BJ (cell line): ENCODE measurements at regions not wholly inside any gene's neighbourhood (a gene's known extent, or its start where the extent isn't known, plus 50 kb on each side); places are given as distances from the start of the nearest gene placed in this dataset.

Experiments used
- CTCF ChIA-PET: fragments of 350-600 bp; formaldehyde crosslinking; extraction: SDS; loops from one replicate; lab custom pipeline; 2021; ENCODE audit warnings: antibody characterized with exemption, inconsistent platforms; lab: Yijun Ruan, JAX
- POLR2A ChIA-PET: fragments of 300-600 bp; sonication (Branson Sonifier 250); formaldehyde crosslinking; extraction: SDS; loops from one replicate; lab custom pipeline; 2021; ENCODE audit warnings: antibody characterized with exemption; lab: Charles Lee
- DNase-seq: peaks from one replicate; pipeline ENCODE4 v3.0.0-alpha.2; 2011; ENCODE audit warnings: low read depth
- H3K27me3 ChIP-seq: 2 replicates; pipeline ENCODE4 v1.6.0; 2011; ENCODE audit warnings: low read length; ENCODE audit not compliant: control insufficient read depth, insufficient read depth
- H3K36me3 ChIP-seq: 2 replicates; pipeline ENCODE4 v1.5.1; 2011; ENCODE audit warnings: low read length; ENCODE audit not compliant: control insufficient read depth, insufficient read depth
- H3K4me3 ChIP-seq: 2 replicates; pipeline ENCODE4 v1.5.1; 2011; ENCODE audit warnings: low read depth, mild to moderate bottlenecking, control low read depth, low read length
- TF ChIP-seq, protein P1 (sequence below): IDR thresholded peaks from 2 replicates; pipeline ENCODE4 v1.5.1; 2011; ENCODE audit warnings: low read depth, mild to moderate bottlenecking, control low read depth, inconsistent platforms, low read length, moderate library complexity; ENCODE audit not compliant: insufficient read depth

GRCh38 chr3:31086148-31086547 lies 191.7 kb upstream of the GADL1 start:
- ChIA-PET CTCF (no interaction called here), POLR2A (no interaction called here)
- Histone ChIP-seq H3K27me3 (no peaks in the 10 kb centered on the region), H3K36me3 (no peaks in the 10 kb centered on the region), H3K4me3 (no peak overlapping the region)
- TF ChIP-seq, protein P1, sequence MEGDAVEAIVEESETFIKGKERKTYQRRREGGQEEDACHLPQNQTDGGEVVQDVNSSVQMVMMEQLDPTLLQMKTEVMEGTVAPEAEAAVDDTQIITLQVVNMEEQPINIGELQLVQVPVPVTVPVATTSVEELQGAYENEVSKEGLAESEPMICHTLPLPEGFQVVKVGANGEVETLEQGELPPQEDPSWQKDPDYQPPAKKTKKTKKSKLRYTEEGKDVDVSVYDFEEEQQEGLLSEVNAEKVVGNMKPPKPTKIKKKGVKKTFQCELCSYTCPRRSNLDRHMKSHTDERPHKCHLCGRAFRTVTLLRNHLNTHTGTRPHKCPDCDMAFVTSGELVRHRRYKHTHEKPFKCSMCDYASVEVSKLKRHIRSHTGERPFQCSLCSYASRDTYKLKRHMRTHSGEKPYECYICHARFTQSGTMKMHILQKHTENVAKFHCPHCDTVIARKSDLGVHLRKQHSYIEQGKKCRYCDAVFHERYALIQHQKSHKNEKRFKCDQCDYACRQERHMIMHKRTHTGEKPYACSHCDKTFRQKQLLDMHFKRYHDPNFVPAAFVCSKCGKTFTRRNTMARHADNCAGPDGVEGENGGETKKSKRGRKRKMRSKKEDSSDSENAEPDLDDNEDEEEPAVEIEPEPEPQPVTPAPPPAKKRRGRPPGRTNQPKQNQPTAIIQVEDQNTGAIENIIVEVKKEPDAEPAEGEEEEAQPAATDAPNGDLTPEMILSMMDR = no peak
- DNase-seq = no peak

DNA sequence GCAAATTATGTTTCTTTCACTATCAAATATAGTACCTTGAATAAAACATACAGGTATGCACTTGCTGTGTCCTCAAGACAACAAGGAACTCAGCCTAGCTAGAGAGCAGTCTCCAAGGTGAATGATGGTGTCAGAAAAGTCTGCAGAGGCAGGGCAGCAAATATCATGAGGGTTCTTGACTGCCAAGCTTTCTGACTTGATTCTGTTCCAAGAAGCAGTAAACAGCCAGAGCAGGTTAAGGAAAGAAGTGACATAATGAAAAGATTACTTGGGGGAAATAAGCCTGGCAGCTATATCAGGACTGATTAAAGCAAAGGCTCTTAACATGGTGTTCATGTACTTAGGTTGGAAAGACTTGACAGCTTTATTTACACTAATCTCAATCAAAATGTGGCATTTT lies 192.2 kb upstream of the GADL1 start:
- no peak for DNase-seq
- TF ChIP-seq, protein P1 = no peak
- Histone ChIP-seq H3K4me3 (no peak overlapping the region), H3K36me3 (no peaks in the 10 kb centered on the region), H3K27me3 (no peaks in the 10 kb centered on the region)
- ChIA-PET POLR2A (no interaction called here), CTCF (no interaction called here)

DNA sequence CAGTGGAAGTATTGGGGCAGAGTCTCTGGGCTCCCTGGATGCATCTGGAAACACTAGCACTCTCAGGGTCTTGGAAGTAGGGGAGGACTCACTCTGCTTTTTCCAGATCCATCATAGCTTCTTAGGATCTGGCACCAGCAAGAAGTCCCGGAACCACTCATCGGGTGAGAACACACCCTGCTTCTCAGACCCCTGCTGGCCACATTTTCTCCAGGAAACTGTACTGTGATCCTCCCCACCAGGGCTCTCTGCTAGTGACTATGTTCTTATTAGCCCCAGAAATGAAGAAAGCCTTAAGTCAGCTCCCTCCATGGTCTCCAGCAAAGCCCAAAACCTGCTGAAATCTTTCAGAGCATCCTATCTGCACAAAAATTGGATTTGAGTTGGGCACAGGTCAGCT lies 197.3 kb upstream of the GADL1 start:
- H3K27me3 ChIP-seq = no peaks in the 10 kb centered on the region
- POLR2A ChIA-PET = no interaction called here
- no peak overlapping the region for H3K4me3 ChIP-seq
- no peaks in the 10 kb centered on the region for H3K36me3 ChIP-seq
- CTCF ChIA-PET = interaction anchor here (0.9 kb wide), 1 partner anchor 10 kb away, joined by 4 read pairs; no protein-coding TSS in a partner anchor
- no peak for DNase-seq
- TF ChIP-seq, protein P1 = no peak

- DNase-seq = no peak
- POLR2A ChIA-PET = no interaction called here
These were observed 198.5 kb upstream of the GADL1 start for GRCh38 chr3:31092748-31093589.

GRCh38 chr3:31093606-31094005 lies 199.1 kb upstream of the GADL1 start:
- no peak for DNase-seq
- no peaks in the 10 kb centered on the region for H3K36me3 ChIP-seq
- TF ChIP-seq, protein P1 = no peak
- H3K27me3 ChIP-seq = no peaks in the 10 kb centered on the region; the same call in 1 of the 2 replicates
- POLR2A ChIA-PET = no interaction called here
- CTCF ChIA-PET = interaction anchor here (1.2 kb wide), 1 partner anchor 9 kb away, joined by 4 read pairs; no protein-coding TSS in a partner anchor
- no peak overlapping the region for H3K4me3 ChIP-seq

More at GRCh38 chr3:31092748-31093589, 198.5 kb upstream of the GADL1 start:
- TF ChIP-seq, protein P1 = no peak
- no peak overlapping the region for H3K4me3 ChIP-seq
- H3K36me3 ChIP-seq = no peaks in the 10 kb centered on the region
- no peaks in the 10 kb centered on the region for H3K27me3 ChIP-seq
- CTCF ChIA-PET = interaction anchor here (1.2 kb wide), 1 partner anchor 10 kb away, joined by 4 read pairs; no protein-coding TSS in a partner anchor
